NCI-H2107 treated with DMSO at 0.1 percent for 48 hours (cell line): ENCODE measurements at regions not wholly inside any gene's neighbourhood (a gene's known extent, or its start where the extent isn't known, plus 50 kb on each side); places are given as distances from the start of the nearest gene placed in this dataset.

Experiments used
- DNase-seq: peaks from one replicate; lab custom pipeline; 2025; ENCODE audit not compliant: unreplicated experiment; lab: John Stamatoyannopoulos, UW

GRCh38 chr20:20888936-20889335 is 176.5 kb upstream of the RALGAPA2 start:
- no peak for DNase-seq

- DNase-seq, result no peak
These were observed 175.8 kb upstream of the RALGAPA2 start for GRCh38 chr20:20888266-20888656.

DNA sequence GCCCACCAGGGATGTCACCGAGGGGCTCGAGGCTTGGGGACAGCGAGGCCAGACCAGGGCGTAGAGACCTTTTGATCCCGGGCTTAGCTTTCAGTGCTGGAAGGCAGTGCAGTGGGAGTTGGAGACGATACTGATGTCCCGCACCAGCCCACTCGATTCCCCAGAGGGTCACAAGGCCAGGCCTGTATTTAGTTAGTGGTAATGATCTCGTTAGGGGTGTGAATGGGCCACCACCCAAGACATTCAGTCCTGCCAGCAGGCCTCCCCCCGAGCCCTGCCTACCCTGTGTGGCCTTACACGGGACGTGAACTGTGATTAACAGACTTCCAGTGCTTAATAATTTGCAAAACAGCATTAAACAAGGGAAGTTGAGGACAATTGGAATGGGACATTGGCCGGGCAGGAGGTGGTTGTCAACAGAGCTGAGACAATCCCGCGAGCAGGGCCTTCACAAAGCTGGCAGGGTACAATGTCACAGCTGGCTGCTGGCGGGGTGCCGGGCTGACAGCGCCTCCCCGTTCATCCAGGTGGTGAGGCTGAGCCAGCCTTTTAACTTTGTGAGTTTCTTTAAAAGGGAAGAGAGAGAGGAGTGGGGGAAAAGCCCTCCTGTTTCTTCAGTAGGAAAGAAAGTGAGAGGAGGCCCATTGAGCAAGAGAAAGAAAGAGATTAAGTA is 175.3 kb upstream of the RALGAPA2 start:
- DNase-seq, result no peak

- no peak for DNase-seq
These were observed 169.4 kb upstream of the RALGAPA2 start for GRCh38 chr20:20881808-20882207.

- no peak for DNase-seq
These were observed 164.6 kb upstream of the RALGAPA2 start for GRCh38 chr20:20877079-20877478.

GRCh38 chr20:20875716-20876115 is 163.3 kb upstream of the RALGAPA2 start:
- no peak for DNase-seq

GRCh38 chr20:20872428-20872827 is 160.0 kb upstream of the RALGAPA2 start:
- DNase-seq, result no peak

GRCh38 chr20:20869161-20869775 is 156.8 kb upstream of the RALGAPA2 start:
- DNase-seq, result no peak

- peak; percentile 10 for DNase-seq
These were observed 152.1 kb upstream of the RALGAPA2 start for GRCh38 chr20:20864351-20865096.

GRCh38 chr20:20860078-20860806 is 147.8 kb upstream of the RALGAPA2 start:
- DNase-seq, result peak; percentile 51

DNA sequence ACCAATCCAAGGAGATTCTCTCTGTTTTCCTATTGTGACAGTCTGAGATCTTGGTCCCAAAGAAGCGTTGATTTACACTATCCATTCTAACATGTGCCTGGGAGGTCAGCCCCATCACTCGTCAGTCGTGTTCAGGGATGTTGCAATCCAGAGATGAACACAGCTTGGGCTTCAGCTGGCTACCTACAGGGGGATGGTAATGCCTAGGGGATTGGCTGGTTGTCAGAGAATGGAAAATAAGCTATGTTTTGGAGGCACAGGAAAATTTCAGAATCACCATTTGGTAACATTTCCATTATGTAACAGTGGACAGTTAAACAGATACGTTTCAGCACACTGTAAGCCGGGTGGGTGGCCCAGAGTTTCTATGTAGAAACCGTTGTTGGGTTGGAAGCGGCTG is 147.1 kb upstream of the RALGAPA2 start:
- no peak for DNase-seq

- no peak for DNase-seq
These were observed 144.5 kb upstream of the RALGAPA2 start for GRCh38 chr20:20856956-20857355.

GRCh38 chr20:20856306-20856705 is 143.9 kb upstream of the RALGAPA2 start:
- DNase-seq, result no peak

DNA sequence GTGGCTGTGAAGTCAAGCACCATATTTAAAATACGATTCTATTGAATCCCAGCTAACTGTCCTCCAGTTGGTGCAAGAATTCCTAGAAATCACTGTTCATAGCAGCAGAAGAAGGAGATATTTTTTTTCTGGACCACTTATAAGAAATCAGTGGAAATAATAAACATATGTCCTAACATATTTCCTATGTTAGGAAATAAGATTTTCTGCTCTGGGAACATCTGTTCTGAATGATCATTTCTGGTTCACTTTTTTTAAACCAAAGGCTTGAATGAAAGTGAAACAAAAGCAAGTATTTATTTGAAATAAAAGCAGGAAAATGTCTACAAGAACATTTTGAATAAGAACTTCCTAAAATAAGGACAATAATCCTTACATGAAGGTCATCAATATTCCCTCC is 138.9 kb upstream of the RALGAPA2 start:
- no peak for DNase-seq

DNA sequence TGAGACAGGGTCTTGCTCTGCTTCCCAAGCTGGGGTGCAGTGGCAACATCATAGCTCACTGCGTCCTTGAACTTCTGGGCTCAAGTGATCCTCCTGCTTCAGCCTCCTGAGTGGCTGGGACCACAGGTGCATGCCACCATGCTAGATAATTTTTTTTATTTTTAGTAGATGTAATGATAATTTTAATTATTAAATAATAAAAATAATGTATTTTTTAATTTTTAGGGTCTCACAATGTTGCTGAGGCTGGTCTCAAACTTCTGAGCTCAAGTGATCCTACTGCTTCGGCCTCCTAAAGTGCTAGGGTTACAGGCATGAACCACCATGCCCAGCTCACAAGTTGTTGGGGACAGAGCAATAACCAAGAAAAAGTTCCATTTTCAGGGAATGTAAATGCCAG is 138.0 kb upstream of the RALGAPA2 start:
- no peak for DNase-seq

GRCh38 chr20:20849161-20849560 is 136.7 kb upstream of the RALGAPA2 start:
- DNase-seq, result no peak

GRCh38 chr20:20847814-20848213 is 135.4 kb upstream of the RALGAPA2 start:
- no peak for DNase-seq

GRCh38 chr20:20843982-20844381 is 131.5 kb upstream of the RALGAPA2 start:
- DNase-seq, result no peak

DNA sequence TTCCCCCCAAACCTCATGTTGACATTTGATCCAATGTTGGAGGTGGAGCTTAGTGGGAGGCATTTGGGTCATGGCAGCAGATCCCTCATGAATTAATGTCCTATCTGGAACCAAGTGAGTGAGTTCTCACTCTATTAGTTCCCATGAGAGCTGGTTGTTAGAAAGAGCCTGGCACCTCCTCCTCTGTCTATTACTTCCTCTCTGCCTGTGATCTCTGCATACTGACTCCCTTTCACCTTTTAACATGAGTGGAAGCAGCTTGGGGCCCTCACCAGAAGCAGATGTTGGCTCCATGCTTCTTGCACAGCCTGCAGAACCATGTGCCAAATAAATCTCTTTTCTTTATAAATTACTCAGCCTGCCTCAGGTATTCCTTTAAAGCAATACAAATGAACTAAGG is 127.3 kb upstream of the RALGAPA2 start:
- DNase-seq, result no peak

GRCh38 chr20:20837574-20838021 is 125.2 kb upstream of the RALGAPA2 start:
- peak; percentile 18 for DNase-seq

- DNase-seq, result no peak
These were observed 124.4 kb upstream of the RALGAPA2 start for GRCh38 chr20:20836836-20837235.

- DNase-seq, result no peak
These were observed 123.5 kb upstream of the RALGAPA2 start for GRCh38 chr20:20835897-20836296.
